ENCODE measurements at regions not wholly inside any gene's neighbourhood (a gene's known extent, or its start where the extent isn't known, plus 50 kb on each side); places are given as distances from the start of the nearest gene placed in this dataset.

GRCh38 chr9:119868694-119869093, 499.5 kb upstream of the BRINP1 start:
- no peak overlapping the region for H3K27ac ChIP-seq (ENCODE audit: low read depth, low read length, poor library complexity, severe bottlenecking)
- no peaks in the 10 kb centered on the region for H3F3A ChIP-seq (ENCODE audit: insufficient read depth, low read length)

GRCh38 chr9:119861842-119862241, 492.6 kb upstream of the BRINP1 start:
- no peak overlapping the region for H3K4me2 ChIP-seq (ENCODE audit: low read length)
- H3K9me3 ChIP-seq (ENCODE audit: low read length), result no peaks in the 10 kb centered on the region

More at GRCh38 chr9:119868694-119869093, 499.5 kb upstream of the BRINP1 start:
- Histone ChIP-seq H3K79me2 (ENCODE audit: insufficient read depth, low read length) (no peaks in the 10 kb centered on the region), H3K9me2 (ENCODE audit: low read depth, low read length) (no peaks in the 10 kb centered on the region), H3K27me3 (ENCODE audit: insufficient read depth, low read length) (no peaks in the 10 kb centered on the region), H3K36me3 (ENCODE audit: insufficient read depth, low read length) (no peaks in the 10 kb centered on the region), H3K9me3 (ENCODE audit: low read length) (no peaks in the 10 kb centered on the region), H3K4me1 (ENCODE audit: insufficient read depth, low read length, severe bottlenecking) (no peaks in the 10 kb centered on the region), H3K4me3 (ENCODE audit: low read depth, low read length, poor library complexity, severe bottlenecking) (no peak overlapping the region), H3K9ac (ENCODE audit: low read length) (no peak overlapping the region), H2AFZ (ENCODE audit: low read length) (no peak overlapping the region), H4K20me1 (ENCODE audit: insufficient read depth, low read length) (no peaks in the 10 kb centered on the region), H3K4me2 (ENCODE audit: low read length) (no peak overlapping the region)
- TF ChIP-seq EZH2 (IDR thresholded peaks at IDR 0.05; ENCODE audit: borderline replicate concordance, low read length), result no peak
- TF ChIP-seq, protein P1, sequence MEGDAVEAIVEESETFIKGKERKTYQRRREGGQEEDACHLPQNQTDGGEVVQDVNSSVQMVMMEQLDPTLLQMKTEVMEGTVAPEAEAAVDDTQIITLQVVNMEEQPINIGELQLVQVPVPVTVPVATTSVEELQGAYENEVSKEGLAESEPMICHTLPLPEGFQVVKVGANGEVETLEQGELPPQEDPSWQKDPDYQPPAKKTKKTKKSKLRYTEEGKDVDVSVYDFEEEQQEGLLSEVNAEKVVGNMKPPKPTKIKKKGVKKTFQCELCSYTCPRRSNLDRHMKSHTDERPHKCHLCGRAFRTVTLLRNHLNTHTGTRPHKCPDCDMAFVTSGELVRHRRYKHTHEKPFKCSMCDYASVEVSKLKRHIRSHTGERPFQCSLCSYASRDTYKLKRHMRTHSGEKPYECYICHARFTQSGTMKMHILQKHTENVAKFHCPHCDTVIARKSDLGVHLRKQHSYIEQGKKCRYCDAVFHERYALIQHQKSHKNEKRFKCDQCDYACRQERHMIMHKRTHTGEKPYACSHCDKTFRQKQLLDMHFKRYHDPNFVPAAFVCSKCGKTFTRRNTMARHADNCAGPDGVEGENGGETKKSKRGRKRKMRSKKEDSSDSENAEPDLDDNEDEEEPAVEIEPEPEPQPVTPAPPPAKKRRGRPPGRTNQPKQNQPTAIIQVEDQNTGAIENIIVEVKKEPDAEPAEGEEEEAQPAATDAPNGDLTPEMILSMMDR (IDR thresholded peaks at IDR 0.05; ENCODE audit: low read length), result no peak

DNA sequence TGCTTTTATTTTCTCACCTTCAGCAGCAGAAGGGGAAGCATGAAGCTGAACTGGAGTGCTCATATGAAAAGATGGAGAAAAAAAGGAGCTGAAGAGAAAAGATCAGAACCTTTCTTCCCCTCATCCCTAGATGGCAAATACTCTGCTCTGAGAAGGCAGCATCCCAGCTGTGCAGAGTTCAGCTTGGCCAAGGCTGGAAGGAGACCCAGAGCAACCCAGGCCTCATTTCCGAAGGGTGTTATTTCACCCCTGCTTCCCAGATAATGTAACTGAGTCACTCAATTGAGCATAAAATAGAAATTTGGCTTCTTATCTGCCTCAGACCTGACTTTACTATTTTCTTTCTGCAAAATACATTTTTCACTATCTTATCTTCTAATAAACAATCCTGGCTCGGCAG, 489.9 kb upstream of the BRINP1 start:
- Histone ChIP-seq H3K27ac (ENCODE audit: low read depth, low read length, poor library complexity, severe bottlenecking) (no peak overlapping the region), H3K9me2 (ENCODE audit: low read depth, low read length) (no peaks in the 10 kb centered on the region)

More at GRCh38 chr9:119861842-119862241, 492.6 kb upstream of the BRINP1 start:
- Histone ChIP-seq H4K20me1 (ENCODE audit: insufficient read depth, low read length) (no peaks in the 10 kb centered on the region), H3K36me3 (ENCODE audit: insufficient read depth, low read length) (no peaks in the 10 kb centered on the region), H3F3A (ENCODE audit: insufficient read depth, low read length) (no peaks in the 10 kb centered on the region), H3K4me1 (ENCODE audit: insufficient read depth, low read length, severe bottlenecking) (no peaks in the 10 kb centered on the region), H3K27ac (ENCODE audit: low read depth, low read length, poor library complexity, severe bottlenecking) (no peak overlapping the region), H3K9me2 (ENCODE audit: low read depth, low read length) (no peaks in the 10 kb centered on the region), H3K27me3 (ENCODE audit: insufficient read depth, low read length) (no peaks in the 10 kb centered on the region), H2AFZ (ENCODE audit: low read length) (no peak overlapping the region), H3K9ac (ENCODE audit: low read length) (no peak overlapping the region), H3K4me3 (ENCODE audit: low read depth, low read length, poor library complexity, severe bottlenecking) (no peak overlapping the region), H3K79me2 (ENCODE audit: insufficient read depth, low read length) (no peaks in the 10 kb centered on the region)
- TF ChIP-seq, protein P1 (IDR thresholded peaks at IDR 0.05; ENCODE audit: low read length), result no peak
- TF ChIP-seq EZH2 (IDR thresholded peaks at IDR 0.05; ENCODE audit: borderline replicate concordance, low read length), result no peak

More for the DNA sequence above, 489.9 kb upstream of the BRINP1 start:
- TF ChIP-seq EZH2 (IDR thresholded peaks at IDR 0.05; ENCODE audit: borderline replicate concordance, low read length), result no peak
- TF ChIP-seq, protein P1 (IDR thresholded peaks at IDR 0.05; ENCODE audit: low read length), result no peak
- no peaks in the 10 kb centered on the region for H3F3A ChIP-seq (ENCODE audit: insufficient read depth, low read length)
- no peaks in the 10 kb centered on the region for H3K36me3 ChIP-seq (ENCODE audit: insufficient read depth, low read length)
- H3K4me1 ChIP-seq (ENCODE audit: insufficient read depth, low read length, severe bottlenecking), result no peaks in the 10 kb centered on the region
- H3K4me2 ChIP-seq (ENCODE audit: low read length), result no peak overlapping the region
- no peaks in the 10 kb centered on the region for H3K79me2 ChIP-seq (ENCODE audit: insufficient read depth, low read length)
- no peak overlapping the region for H2AFZ ChIP-seq (ENCODE audit: low read length)
- no peaks in the 10 kb centered on the region for H3K9me3 ChIP-seq (ENCODE audit: low read length)
- H3K4me3 ChIP-seq (ENCODE audit: low read depth, low read length, poor library complexity, severe bottlenecking), result no peak overlapping the region
- no peak overlapping the region for H3K9ac ChIP-seq (ENCODE audit: low read length)
- no peaks in the 10 kb centered on the region for H4K20me1 ChIP-seq (ENCODE audit: insufficient read depth, low read length)
- no peaks in the 10 kb centered on the region for H3K27me3 ChIP-seq (ENCODE audit: insufficient read depth, low read length)

Data from OCI-LY1 (cell line).